Gastrocnemius medialis (tissue), 4 donors: ENCODE measurements at regions not wholly inside any gene's neighbourhood (a gene's known extent, or its start where the extent isn't known, plus 50 kb on each side); places are given as distances from the start of the nearest gene placed in this dataset.
A peak's percentile ranks its signal among the peaks of the same experiment; 100 is the strongest.

Source experiments
- ATAC-seq, 2 donors: fragments of 150-250 bp; one replicate each; pipeline ENCODE4 v1.9.1; 2016
- DNase-seq, 2 donors: peaks; one replicate each; pipeline ENCODE4 v3.0.0-alpha.2; 2019
- H3K27ac ChIP-seq, 4 donors: fragments of 200-600 bp; sonication (generic); 1 replicate in 1 of 4; 2 replicates in 3 of 4; pipeline ENCODE4 v1.5.1; 2016 to 2018; ENCODE audit warnings: mild to moderate bottlenecking in 2 of 4, moderate library complexity in 1 of 4
- H3K27me3 ChIP-seq, 3 donors: fragments of 200-600 bp; sonication (generic) in 2 of 3; 1 replicate in 1 of 3; 2 replicates in 2 of 3; pipeline versions ENCODE4 v1.5.1 to v1.6.0; 2016 to 2019; ENCODE audit warnings: mild to moderate bottlenecking in 1 of 3, moderate library complexity in 1 of 3
- H3K36me3 ChIP-seq, 2 donors: fragments of 200-600 bp; sonication (generic) in 1 of 2; one replicate each; pipeline ENCODE4 v1.5.1; 2017 to 2018
- H3K4me1 ChIP-seq, 2 donors: fragments of 200-600 bp; sonication (generic) in 1 of 2; one replicate each; pipeline ENCODE4 v1.5.1; 2016 to 2017; ENCODE audit warnings: mild to moderate bottlenecking in 2 of 2
- H3K4me3 ChIP-seq, 4 donors: fragments of 200-600 bp; sonication (generic) in 3 of 4; 1 replicate in 1 of 4; 2 replicates in 3 of 4; pipeline ENCODE4 v1.5.1; 2016 to 2019; ENCODE audit warnings: mild to moderate bottlenecking in 2 of 4
- H3K9me3 ChIP-seq, 3 donors: fragments of 200-600 bp; sonication (generic) in 2 of 3; 1 replicate in 1 of 3; 2 replicates in 2 of 3; pipeline ENCODE4 v1.5.1; 2016 to 2019
- CTCF ChIP-seq, 5 experiments: fragments of 450-650 bp in 3 of 5; fragments of 200-600 bp in 2 of 5; sonication (generic) in 2 of 5; IDR thresholded peaks in 4 of 5; conservative IDR thresholded peaks in 1 of 5; 1 replicate in 4 of 5; 2 replicates in 1 of 5; pipeline ENCODE4 v1.5.1; 2016 to 2019; ENCODE audit warnings: antibody characterized with exemption in 5 of 5, mild to moderate bottlenecking in 3 of 5, moderate library complexity in 3 of 5
- POLR2A ChIP-seq, 2 donors: fragments of 450-650 bp; IDR thresholded peaks; one replicate each; pipeline ENCODE4 v1.6.1; 2017; ENCODE audit warnings: antibody characterized with exemption in 2 of 2, mild to moderate bottlenecking in 2 of 2, moderate library complexity in 2 of 2
- in situ Hi-C, 4 donors: fragments of 200-750 bp; cut with MboI; loops; one replicate each; pipeline versions ENCODE4 v1.15.0 to v1.8.0; 2017; ENCODE audit warnings: low sequenced_read_pairs in 4 of 4
- intact Hi-C: fragments of 100-400 bp; cut with DNase I; formaldehyde crosslinking; loops from one replicate; pipeline ENCODE4 v1.15.1; 2023; ENCODE audit warnings: low total_unique reads

GRCh38 chr22:49055406-49055805, 772.3 kb downstream of the BRD1 start:
- no peak for ATAC-seq
- no peaks in the 10 kb centered on the region for H3K4me1 ChIP-seq
- H3K4me3 ChIP-seq = no peak overlapping the region
- H3K27me3 ChIP-seq = peaks cover 0 to 2% (median 0%) of the 10 kb centered on the region in 3 donors
- H3K27ac ChIP-seq = no peak overlapping the region
- H3K36me3 ChIP-seq = no peaks in the 10 kb centered on the region
- TF ChIP-seq POLR2A (IDR thresholded peaks at IDR 0.05) = no peak
- no peak for TF ChIP-seq CTCF (IDR thresholded peaks at IDR 0.05 in 4 of 5, conservative IDR thresholded peaks at IDR 0.05 in 1 of 5)
- no peak for DNase-seq
- in situ Hi-C loops = no loop called here
- H3K9me3 ChIP-seq = no peaks in the 10 kb centered on the region
- intact Hi-C loops = no loop called here

DNA sequence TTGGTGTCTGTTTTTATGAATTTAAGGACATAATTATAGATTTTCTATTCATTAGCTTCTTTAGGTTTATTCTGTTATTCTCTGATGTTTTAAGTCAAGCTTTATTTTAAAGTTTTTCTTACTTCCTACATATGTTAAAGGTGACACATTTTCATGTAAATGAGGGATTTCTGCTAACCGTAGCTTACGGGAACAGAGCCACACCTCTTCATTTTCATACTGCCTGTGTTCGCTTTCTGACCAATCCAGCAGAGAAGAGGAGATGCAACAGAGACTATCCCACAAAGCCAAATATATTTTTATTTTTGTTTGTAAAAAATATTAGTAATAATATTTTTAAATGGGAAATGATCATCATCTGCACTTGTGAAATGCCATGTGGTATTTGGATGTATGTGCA, 774.1 kb downstream of the BRD1 start:
- in situ Hi-C loops = no loop called here
- peaks cover 0 to 2% (median 0%) of the 10 kb centered on the region in 3 donors for H3K27me3 ChIP-seq
- no peak overlapping the region for H3K4me3 ChIP-seq
- no peak overlapping the region for H3K27ac ChIP-seq
- no peak for TF ChIP-seq POLR2A (IDR thresholded peaks at IDR 0.05)
- no peak for TF ChIP-seq CTCF (IDR thresholded peaks at IDR 0.05 in 4 of 5, conservative IDR thresholded peaks at IDR 0.05 in 1 of 5)
- H3K9me3 ChIP-seq = no peaks in the 10 kb centered on the region
- intact Hi-C loops = no loop called here
- no peaks in the 10 kb centered on the region for H3K4me1 ChIP-seq
- no peak for DNase-seq
- H3K36me3 ChIP-seq = no peaks in the 10 kb centered on the region
- ATAC-seq = no peak

DNA sequence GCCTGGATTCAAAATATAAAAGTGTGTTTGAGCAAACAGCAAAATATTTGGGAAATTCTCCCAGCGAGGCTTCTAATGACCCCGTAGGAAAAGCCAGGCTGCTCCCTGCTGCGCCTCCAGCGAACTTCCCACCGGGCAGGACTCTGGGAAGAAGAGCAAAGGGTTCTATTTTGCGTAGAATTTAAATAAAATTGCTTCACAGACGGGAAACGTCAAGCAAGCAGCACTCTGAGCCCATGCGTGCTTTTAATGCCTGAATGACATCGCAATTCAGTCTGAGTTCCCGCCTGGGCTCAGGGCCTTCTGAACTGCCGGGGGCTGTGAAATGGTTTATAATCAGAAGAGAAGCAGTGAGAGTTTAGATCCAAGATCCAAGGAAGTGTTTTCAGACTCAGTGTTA, 775.1 kb downstream of the BRD1 start:
- peak overlapping the region in 2 of 4 donors; percentile 13 to 28 for H3K4me3 ChIP-seq
- TF ChIP-seq CTCF (IDR thresholded peaks at IDR 0.05 in 4 of 5, conservative IDR thresholded peaks at IDR 0.05 in 1 of 5) (no peak), POLR2A (IDR thresholded peaks at IDR 0.05) (no peak)
- ATAC-seq (no peak), DNase-seq (no peak)
- no peaks in the 10 kb centered on the region for H3K9me3 ChIP-seq
- H3K36me3 ChIP-seq = no peaks in the 10 kb centered on the region
- no peak overlapping the region for H3K27ac ChIP-seq
- in situ Hi-C loops = no loop called here
- H3K4me1 ChIP-seq = no peaks in the 10 kb centered on the region
- peaks cover 0 to 2% (median 0%) of the 10 kb centered on the region in 3 donors for H3K27me3 ChIP-seq
- intact Hi-C loops = no loop called here

DNA sequence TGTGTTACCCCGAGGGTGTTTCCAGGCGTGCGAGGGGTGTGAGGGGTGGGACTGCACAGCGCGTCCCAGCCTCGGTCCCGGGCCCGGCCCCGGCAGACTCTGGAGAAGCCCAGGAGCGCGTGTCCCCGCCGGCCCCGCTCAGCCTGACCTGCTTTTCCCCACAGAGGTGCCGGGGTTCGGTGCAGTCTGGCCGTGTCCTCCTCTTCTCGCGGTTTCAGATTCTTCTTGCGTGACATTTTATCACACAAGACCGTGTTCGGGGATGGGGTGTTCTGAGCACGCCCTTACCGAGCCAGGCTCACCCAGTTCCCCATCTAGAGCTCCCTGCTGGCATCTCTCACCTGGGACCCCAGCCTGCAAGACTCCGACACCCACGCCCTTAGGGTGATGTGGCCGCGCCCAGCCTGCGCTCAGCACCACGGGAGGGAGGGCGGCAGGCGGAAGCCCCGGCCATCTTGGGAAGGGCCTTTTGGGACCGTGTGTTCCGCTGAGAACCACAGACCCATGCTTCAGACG, 775.6 kb downstream of the BRD1 start:
- no peaks in the 10 kb centered on the region for H3K9me3 ChIP-seq
- in situ Hi-C loops = no loop called here
- H3K27me3 ChIP-seq = peaks cover 0 to 2% (median 0%) of the 10 kb centered on the region in 3 donors
- intact Hi-C loops = no loop called here
- TF ChIP-seq CTCF (IDR thresholded peaks at IDR 0.05 in 4 of 5, conservative IDR thresholded peaks at IDR 0.05 in 1 of 5) (no peak), POLR2A (IDR thresholded peaks at IDR 0.05) (no peak)
- peak overlapping the region in 3 of 4 donors; percentile 3 to 28 (median 13) for H3K4me3 ChIP-seq
- no peak for DNase-seq
- ATAC-seq = no peak
- H3K36me3 ChIP-seq = no peaks in the 10 kb centered on the region
- H3K27ac ChIP-seq = no peak overlapping the region
- H3K4me1 ChIP-seq = no peaks in the 10 kb centered on the region

DNA sequence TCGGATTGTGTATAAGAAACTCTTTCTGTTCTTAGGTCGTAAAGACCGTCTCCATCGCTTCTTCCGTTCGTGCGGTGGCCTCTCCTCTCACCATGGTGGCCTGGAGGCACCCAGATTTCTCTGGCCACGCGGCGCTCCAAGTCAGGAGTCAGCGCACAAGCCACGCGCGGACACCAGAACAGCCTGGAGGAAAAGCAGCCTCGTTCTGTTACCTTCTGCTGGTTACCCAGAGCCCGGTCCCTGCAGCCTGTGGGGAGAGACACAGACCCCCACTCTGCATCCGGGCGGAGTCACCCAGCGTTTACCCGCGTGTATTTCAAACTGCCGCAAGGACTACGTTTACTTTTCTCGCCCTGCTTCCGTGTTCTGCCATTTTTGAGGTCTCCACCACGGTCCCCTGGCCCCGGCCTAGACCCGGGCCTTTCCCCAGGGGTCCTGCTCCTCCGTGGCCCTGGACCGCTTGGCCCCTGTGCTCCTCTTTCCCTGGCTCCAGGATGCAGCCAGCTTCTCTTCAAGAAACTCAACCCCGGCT, 776.1 kb downstream of the BRD1 start:
- in situ Hi-C loops (no loop called here), intact Hi-C loops (no loop called here)
- no peaks in the 10 kb centered on the region for H3K36me3 ChIP-seq
- DNase-seq = no peak
- H3K27me3 ChIP-seq = peaks cover 0 to 2% (median 0%) of the 10 kb centered on the region in 3 donors
- no peak for ATAC-seq
- peak overlapping the region in 2 of 4 donors; percentile 3 to 28 for H3K4me3 ChIP-seq
- TF ChIP-seq POLR2A (IDR thresholded peaks at IDR 0.05) (no peak), CTCF (IDR thresholded peaks at IDR 0.05 in 4 of 5, conservative IDR thresholded peaks at IDR 0.05 in 1 of 5) (no peak)
- no peak overlapping the region for H3K27ac ChIP-seq
- no peaks in the 10 kb centered on the region for H3K9me3 ChIP-seq
- no peaks in the 10 kb centered on the region for H3K4me1 ChIP-seq
